Uterus (tissue), 2 donors: ENCODE measurements at regions not wholly inside any gene's neighbourhood (a gene's known extent, or its start where the extent isn't known, plus 50 kb on each side); places are given as distances from the start of the nearest gene placed in this dataset.

Experiments
- POLR2A ChIP-seq, 2 donors: fragments of 450-650 bp; IDR thresholded peaks; one replicate each; pipeline ENCODE4 v1.6.1; 2016; ENCODE audit warnings: antibody characterized with exemption in 2 of 2, mild to moderate bottlenecking in 1 of 2, moderate library complexity in 1 of 2
- TF ChIP-seq, protein P1 (sequence below), 4 experiments: fragments of 200-600 bp in 2 of 4; fragments of 450-650 bp in 2 of 4; sonication (generic) in 2 of 4; IDR thresholded peaks; one replicate each; pipeline ENCODE4 v1.5.1; 2016 to 2019; ENCODE audit warnings: antibody characterized with exemption in 4 of 4, mild to moderate bottlenecking in 2 of 4, moderate library complexity in 1 of 4

DNA sequence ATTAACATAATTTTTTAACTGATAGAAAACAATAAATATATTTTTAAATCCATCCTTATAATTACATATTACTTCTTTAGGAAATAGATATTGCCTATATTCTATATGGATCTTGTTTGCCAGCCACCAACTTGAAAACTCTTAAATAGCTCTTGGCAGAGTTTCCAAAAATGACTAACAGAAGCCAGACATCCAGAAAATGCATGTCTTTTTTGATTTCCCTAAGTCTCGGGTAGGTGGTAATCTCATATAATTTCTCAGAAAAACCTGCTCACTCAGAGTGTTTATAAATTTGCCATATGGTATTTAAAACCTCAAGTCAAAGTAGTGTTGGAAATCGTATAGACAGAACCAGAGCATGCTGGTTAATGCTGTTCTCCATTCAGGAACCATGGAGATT is 360.4 kb upstream of the FOXG1 start:
- no peak for TF ChIP-seq POLR2A (IDR thresholded peaks at IDR 0.05)
- TF ChIP-seq, protein P1, sequence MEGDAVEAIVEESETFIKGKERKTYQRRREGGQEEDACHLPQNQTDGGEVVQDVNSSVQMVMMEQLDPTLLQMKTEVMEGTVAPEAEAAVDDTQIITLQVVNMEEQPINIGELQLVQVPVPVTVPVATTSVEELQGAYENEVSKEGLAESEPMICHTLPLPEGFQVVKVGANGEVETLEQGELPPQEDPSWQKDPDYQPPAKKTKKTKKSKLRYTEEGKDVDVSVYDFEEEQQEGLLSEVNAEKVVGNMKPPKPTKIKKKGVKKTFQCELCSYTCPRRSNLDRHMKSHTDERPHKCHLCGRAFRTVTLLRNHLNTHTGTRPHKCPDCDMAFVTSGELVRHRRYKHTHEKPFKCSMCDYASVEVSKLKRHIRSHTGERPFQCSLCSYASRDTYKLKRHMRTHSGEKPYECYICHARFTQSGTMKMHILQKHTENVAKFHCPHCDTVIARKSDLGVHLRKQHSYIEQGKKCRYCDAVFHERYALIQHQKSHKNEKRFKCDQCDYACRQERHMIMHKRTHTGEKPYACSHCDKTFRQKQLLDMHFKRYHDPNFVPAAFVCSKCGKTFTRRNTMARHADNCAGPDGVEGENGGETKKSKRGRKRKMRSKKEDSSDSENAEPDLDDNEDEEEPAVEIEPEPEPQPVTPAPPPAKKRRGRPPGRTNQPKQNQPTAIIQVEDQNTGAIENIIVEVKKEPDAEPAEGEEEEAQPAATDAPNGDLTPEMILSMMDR (IDR thresholded peaks at IDR 0.05) = no peak
